GM23248 (cell line): ENCODE measurements at regions not wholly inside any gene's neighbourhood (a gene's known extent, or its start where the extent isn't known, plus 50 kb on each side); places are given as distances from the start of the nearest gene placed in this dataset.

Experiments
- EZH2 ChIP-seq: fragments of 200-600 bp; sonication (generic); IDR thresholded peaks from 2 replicates; pipeline ENCODE4 v1.6.1; 2018; ENCODE audit warnings: antibody characterized with exemption, mild to moderate bottlenecking; ENCODE audit not compliant: insufficient read depth, poor library complexity, severe bottlenecking
- EZH2phosphoT487 ChIP-seq: fragments of 200-600 bp; sonication (generic); IDR thresholded peaks from 2 replicates; pipeline ENCODE4 v1.6.1; 2018; ENCODE audit warnings: antibody characterized with exemption, moderate library complexity, mild to moderate bottlenecking, low read depth; ENCODE audit not compliant: insufficient read depth

DNA sequence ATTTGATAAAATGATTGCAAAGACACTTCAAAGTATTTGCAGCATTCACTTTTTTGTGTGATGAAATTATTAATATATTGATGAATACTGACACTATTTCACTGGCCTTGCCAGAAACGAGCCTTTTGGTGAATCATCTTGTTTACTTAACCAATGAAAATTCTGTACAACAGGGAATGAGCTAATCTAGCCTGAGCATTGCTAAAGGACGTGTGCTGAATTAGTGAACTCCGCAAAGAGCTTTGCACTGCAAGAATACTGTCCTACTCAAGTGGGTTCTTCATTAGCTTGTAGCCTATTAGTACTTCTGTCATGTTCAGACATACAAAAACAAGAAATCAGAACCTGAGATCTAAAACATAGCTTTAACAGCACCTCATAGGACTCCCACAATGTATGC, 172.0 kb upstream of the NRSN1 start:
- TF ChIP-seq EZH2 = no peak
- no peak for TF ChIP-seq EZH2phosphoT487
